Fibroblast of skin of left biceps (primary cell): ENCODE measurements at regions not wholly inside any gene's neighbourhood (a gene's known extent, or its start where the extent isn't known, plus 50 kb on each side); places are given as distances from the start of the nearest gene placed in this dataset.

Experiments
- DNase-seq, 2 experiments: peaks; one replicate each; pipeline ENCODE4 v3.0.0-alpha.2; 2013; ENCODE audit warnings: low read depth in 2 of 2

- no peak for DNase-seq
These were observed 238.9 kb downstream of the MAFB start for GRCh38 chr20:40449974-40450616.

GRCh38 chr20:40449144-40449690, 239.8 kb downstream of the MAFB start:
- no peak for DNase-seq

DNA sequence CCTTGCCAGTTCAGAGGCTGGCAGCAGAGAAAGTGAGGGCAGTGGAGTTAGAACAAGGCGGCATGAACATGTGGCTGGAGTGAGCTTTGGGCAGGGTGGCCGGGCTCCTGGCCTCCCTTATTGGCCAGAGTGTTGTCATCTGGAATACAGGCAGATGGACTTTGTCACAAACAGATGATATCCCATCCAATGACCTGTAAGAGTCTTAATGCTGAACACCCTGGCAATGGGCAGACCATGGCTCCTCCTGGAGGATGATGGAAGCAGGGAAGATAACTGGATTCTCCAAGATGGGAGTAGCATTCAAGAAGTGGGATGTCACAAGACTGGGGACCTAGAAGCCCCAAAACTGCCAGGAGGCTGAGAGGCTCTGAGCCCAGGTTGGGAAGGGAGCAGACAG, 242.1 kb downstream of the MAFB start:
- no peak for DNase-seq

- DNase-seq = no peak
These were observed 244.5 kb downstream of the MAFB start for GRCh38 chr20:40444516-40444915.

GRCh38 chr20:40443753-40444152, 245.3 kb downstream of the MAFB start:
- no peak for DNase-seq

- no peak for DNase-seq
These were observed 246.7 kb downstream of the MAFB start for GRCh38 chr20:40442181-40442963.

- no peak for DNase-seq
These were observed 247.3 kb downstream of the MAFB start for GRCh38 chr20:40441771-40442170.

GRCh38 chr20:40438161-40438830, 250.7 kb downstream of the MAFB start:
- DNase-seq = no peak

DNA sequence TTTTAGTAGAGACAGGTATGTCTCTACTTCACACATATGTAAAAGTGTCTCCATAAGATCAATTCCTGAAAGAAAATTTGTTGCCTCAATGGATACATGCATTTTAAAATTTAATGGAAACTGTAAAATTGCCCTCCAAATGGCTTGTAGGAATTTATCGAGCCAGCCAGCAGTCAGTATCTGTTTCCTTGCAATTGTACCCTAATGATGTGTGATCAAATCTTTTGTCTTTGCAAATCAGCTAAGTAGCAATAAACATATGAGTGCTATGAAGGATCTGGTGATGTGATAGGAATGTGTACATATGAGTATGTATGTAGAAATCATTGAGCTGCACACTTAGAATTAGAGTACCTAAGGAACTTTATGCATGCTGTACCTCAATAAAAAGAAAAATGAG, 253.0 kb downstream of the MAFB start:
- no peak for DNase-seq

GRCh38 chr20:40435146-40435895, 253.7 kb downstream of the MAFB start:
- no peak for DNase-seq

GRCh38 chr20:40434122-40434521, 254.9 kb downstream of the MAFB start:
- DNase-seq = no peak

DNA sequence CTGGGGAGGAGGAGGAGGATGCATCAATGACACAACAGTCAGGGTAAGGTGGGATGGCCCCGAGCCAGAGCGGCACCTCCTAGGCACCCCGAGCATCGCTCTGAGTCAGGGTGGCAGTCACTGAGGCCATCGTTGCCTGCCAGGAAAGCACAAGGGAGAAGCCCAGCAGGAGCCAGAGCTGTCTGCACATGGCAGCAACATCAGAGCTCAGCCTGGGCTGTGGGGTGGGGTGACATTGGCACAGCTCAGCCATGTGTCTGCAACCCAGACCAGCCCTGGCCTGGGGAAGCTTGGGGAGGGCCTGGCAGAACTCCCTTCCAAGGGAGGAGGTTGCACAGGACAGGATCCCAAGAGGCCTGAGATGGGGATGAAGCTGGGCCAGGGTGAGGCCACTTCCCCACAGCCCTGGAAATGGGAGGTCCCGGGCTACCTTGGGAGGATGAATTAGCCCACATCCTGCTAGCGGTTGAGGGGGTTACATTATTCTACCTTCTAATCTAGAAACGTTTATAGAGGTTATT, 255.6 kb downstream of the MAFB start:
- no peak for DNase-seq

GRCh38 chr20:40431611-40432010, 257.4 kb downstream of the MAFB start:
- DNase-seq = peak in 1 of 2 experiments; percentile 9

GRCh38 chr20:40431112-40431511, 257.9 kb downstream of the MAFB start:
- DNase-seq = no peak

DNA sequence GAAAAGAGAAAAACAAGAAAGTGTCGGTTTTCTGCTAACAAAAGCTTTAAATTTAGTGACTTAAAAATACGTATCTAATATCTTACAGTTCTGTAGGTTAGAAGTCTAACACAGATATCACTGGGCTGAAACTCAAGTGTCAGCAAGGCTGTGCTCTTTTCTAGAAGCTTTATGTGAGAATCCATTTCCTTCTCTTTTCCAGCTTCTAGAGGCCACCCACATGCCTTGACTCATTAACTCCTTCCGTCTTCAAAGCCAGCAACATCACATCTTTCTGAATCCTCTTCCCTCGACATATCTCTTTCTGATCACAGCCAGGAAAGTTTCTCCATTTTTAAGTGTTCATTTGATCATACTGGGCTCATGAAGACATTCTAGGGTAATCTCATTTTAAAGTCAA, 262.0 kb downstream of the MAFB start:
- DNase-seq = no peak

- DNase-seq = no peak
These were observed 264.3 kb downstream of the MAFB start for GRCh38 chr20:40424695-40425094.

- DNase-seq = no peak
These were observed 266.4 kb downstream of the MAFB start for GRCh38 chr20:40422656-40423055.

- DNase-seq = no peak
These were observed 272.8 kb downstream of the MAFB start for GRCh38 chr20:40416274-40416673.

- no peak for DNase-seq
These were observed 274.0 kb downstream of the MAFB start for GRCh38 chr20:40414843-40415615.

DNA sequence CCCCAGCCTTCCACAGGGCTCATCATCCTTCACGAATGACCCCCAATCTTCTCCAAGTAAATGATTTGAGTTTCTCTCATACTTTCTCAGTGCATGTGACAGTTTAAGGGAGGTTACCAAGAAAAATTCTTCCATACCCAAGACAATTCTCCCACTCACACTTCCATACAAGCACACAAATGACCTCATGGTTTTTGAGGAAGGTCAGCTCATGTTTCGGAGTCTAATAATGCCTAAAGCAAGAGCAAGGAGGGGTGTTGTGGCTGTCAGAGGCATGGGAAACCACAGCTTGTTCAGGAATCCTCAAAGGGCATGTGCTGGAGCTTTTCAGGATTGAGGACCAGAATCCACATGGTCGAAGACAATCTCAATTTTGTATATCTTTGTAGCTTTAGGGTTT, 279.0 kb downstream of the MAFB start:
- no peak for DNase-seq

- DNase-seq = no peak
These were observed 291.6 kb downstream of the MAFB start for GRCh38 chr20:40397467-40397866.
